Panc1 (cell line): ENCODE measurements at regions not wholly inside any gene's neighbourhood (a gene's known extent, or its start where the extent isn't known, plus 50 kb on each side); places are given as distances from the start of the nearest gene placed in this dataset.

ENCODE experiments used
- ATAC-seq: fragments of 200-7000 bp; cut with Tn5 transposase; 2 replicates; pipeline ENCODE4 v1.9.1; 2020; ENCODE audit warnings: mild to moderate bottlenecking, moderate library complexity
- BruUV-seq: library from RNA; stranded (reverse); fragments of 400-500 nt; replicated peaks from 2 replicates; lab custom pipeline; 2021; lab: Mats Ljungman, UMichigan
- CTCF ChIA-PET: fragments of 300-600 bp; sonication (Branson Sonifier 250); formaldehyde crosslinking; loops from one replicate; lab custom pipeline; 2022; ENCODE audit warnings: antibody characterized with exemption; lab: Charles Lee
- POLR2A ChIA-PET: fragments of 300-600 bp; sonication (Branson Sonifier 250); formaldehyde crosslinking; loops from one replicate; lab custom pipeline; 2022; ENCODE audit warnings: antibody characterized with exemption; lab: Charles Lee
- DNase-seq: peaks from one replicate; pipeline ENCODE4 v3.0.0-alpha.2; 2010; ENCODE audit warnings: low read depth, low spot score
- H3K27ac ChIP-seq: 2 replicates; pipeline ENCODE4 v1.5.1; 2011; ENCODE audit warnings: mild to moderate bottlenecking, low read length, inconsistent platforms
- H3K27me3 ChIP-seq: fragments of 200-500 bp; sonication (Bioruptor generic); 2 replicates; pipeline ENCODE4 v1.6.0; 2014; ENCODE audit warnings: low read length, inconsistent platforms; ENCODE audit not compliant: control insufficient read depth, insufficient read depth
- H3K36me3 ChIP-seq: fragments of 200-500 bp; sonication (Bioruptor generic); 2 replicates; pipeline ENCODE4 v1.5.1; 2014; ENCODE audit warnings: inconsistent platforms, mild to moderate bottlenecking, low read length, moderate library complexity; ENCODE audit not compliant: control insufficient read depth, insufficient read depth
- H3K4me1 ChIP-seq: 2 replicates; pipeline ENCODE4 v1.5.1; 2011; ENCODE audit warnings: inconsistent platforms, mild to moderate bottlenecking, low read length, moderate library complexity; ENCODE audit not compliant: control insufficient read depth, insufficient read depth
- H3K4me3 ChIP-seq, 2 experiments: 2 replicates each; pipeline ENCODE4 v1.5.1; 2011 to 2012; ENCODE audit warnings: low read depth in 2 of 2, low read length in 2 of 2, mild to moderate bottlenecking in 2 of 2, inconsistent platforms in 1 of 2, moderate library complexity in 1 of 2
- H3K9me3 ChIP-seq: fragments of 200-500 bp; sonication (Bioruptor generic); 2 replicates; pipeline ENCODE4 v1.5.1; 2014; ENCODE audit warnings: low read depth, mild to moderate bottlenecking, inconsistent platforms, low read length, moderate library complexity; ENCODE audit not compliant: control insufficient read depth, insufficient read depth
- CTCF ChIP-seq: fragments of 450-650 bp; IDR thresholded peaks from 2 replicates; pipeline ENCODE4 v1.5.1; 2017; ENCODE audit warnings: mild to moderate bottlenecking
- POLR2AphosphoS5 ChIP-seq: IDR thresholded peaks from 2 replicates; pipeline ENCODE4 v1.6.1; 2012; ENCODE audit warnings: mild to moderate bottlenecking, low read depth, low read length, moderate library complexity
- SIN3A ChIP-seq: IDR thresholded peaks from 2 replicates; pipeline ENCODE4 v1.6.1; 2012; ENCODE audit warnings: low read depth, mild to moderate bottlenecking, low read length, moderate library complexity, borderline replicate concordance; ENCODE audit not compliant: insufficient read depth
- TCF7L2 ChIP-seq: IDR thresholded peaks from 2 replicates; pipeline ENCODE4 v1.6.1; 2011; ENCODE audit warnings: mild to moderate bottlenecking, low read depth, low read length, inconsistent platforms
- in situ Hi-C: cut with HindIII; loops from 2 replicates; pipeline ENCODE4 v1.10.0; 2016; ENCODE audit warnings: low sequenced_read_pairs, low pct_unique_long_range_greater_than_20kb
- intact Hi-C: fragments of 100-400 bp; cut with micrococcal nuclease; formaldehyde crosslinking; loops from one replicate; pipeline ENCODE4 v1.10.0; 2022; ENCODE audit not compliant: unreplicated experiment
- TF ChIP-seq, protein P1 (sequence below), 2 experiments: IDR thresholded peaks; 2 replicates each; pipeline ENCODE4 v1.6.1; 2011 to 2012; ENCODE audit warnings: low read depth in 2 of 2, control low read depth in 1 of 2, low read length in 1 of 2, mild to moderate bottlenecking in 1 of 2, moderate library complexity in 1 of 2; ENCODE audit not compliant: insufficient read depth in 1 of 2

GRCh38 chr4:74665876-74666275 lies 128.4 kb downstream of the BTC start:
- Histone ChIP-seq H3K27me3 (no peaks in the 10 kb centered on the region), H3K27ac (no peak overlapping the region), H3K4me3 (no peak overlapping the region), H3K9me3 (no peaks in the 10 kb centered on the region; the same call in 1 of the 2 replicates), H3K36me3 (no peaks in the 10 kb centered on the region), H3K4me1 (no peaks in the 10 kb centered on the region; the same call in 1 of the 2 replicates)
- no peak for TF ChIP-seq CTCF
- TF ChIP-seq SIN3A, result no peak
- TF ChIP-seq, protein P1, sequence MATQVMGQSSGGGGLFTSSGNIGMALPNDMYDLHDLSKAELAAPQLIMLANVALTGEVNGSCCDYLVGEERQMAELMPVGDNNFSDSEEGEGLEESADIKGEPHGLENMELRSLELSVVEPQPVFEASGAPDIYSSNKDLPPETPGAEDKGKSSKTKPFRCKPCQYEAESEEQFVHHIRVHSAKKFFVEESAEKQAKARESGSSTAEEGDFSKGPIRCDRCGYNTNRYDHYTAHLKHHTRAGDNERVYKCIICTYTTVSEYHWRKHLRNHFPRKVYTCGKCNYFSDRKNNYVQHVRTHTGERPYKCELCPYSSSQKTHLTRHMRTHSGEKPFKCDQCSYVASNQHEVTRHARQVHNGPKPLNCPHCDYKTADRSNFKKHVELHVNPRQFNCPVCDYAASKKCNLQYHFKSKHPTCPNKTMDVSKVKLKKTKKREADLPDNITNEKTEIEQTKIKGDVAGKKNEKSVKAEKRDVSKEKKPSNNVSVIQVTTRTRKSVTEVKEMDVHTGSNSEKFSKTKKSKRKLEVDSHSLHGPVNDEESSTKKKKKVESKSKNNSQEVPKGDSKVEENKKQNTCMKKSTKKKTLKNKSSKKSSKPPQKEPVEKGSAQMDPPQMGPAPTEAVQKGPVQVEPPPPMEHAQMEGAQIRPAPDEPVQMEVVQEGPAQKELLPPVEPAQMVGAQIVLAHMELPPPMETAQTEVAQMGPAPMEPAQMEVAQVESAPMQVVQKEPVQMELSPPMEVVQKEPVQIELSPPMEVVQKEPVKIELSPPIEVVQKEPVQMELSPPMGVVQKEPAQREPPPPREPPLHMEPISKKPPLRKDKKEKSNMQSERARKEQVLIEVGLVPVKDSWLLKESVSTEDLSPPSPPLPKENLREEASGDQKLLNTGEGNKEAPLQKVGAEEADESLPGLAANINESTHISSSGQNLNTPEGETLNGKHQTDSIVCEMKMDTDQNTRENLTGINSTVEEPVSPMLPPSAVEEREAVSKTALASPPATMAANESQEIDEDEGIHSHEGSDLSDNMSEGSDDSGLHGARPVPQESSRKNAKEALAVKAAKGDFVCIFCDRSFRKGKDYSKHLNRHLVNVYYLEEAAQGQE (IDR thresholded peaks at IDR 0.05; ENCODE audit: insufficient read depth in 1 of 2, low read depth in 2 of 2, low read length in 1 of 2), result no peak
- no peak for TF ChIP-seq TCF7L2
- no peak for TF ChIP-seq POLR2AphosphoS5
- POLR2A ChIA-PET, result no interaction called here
- in situ Hi-C loops, result no loop called here
- no peak for DNase-seq
- intact Hi-C loops, result no loop called here
- no TSS peak for BruUV-seq
- CTCF ChIA-PET, result no interaction called here
- ATAC-seq, result no peak

DNA sequence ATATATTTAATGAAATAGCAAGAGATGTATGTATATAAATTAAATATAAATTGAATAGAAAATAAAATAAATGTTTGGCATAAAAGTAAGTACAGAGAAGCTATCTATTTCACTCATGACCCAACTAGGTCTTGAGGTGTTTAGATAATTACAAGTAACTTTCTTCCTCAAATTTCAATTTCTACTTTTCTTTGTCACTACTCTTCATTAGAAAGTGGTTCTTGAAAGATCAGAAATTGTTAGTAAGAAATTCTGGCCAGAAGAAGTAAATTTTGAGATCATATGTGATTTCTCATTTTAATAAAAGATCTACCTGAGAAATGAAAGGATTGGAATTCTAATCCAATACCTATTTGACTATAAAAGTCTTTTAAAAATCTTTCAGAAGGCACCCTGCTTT lies 126.9 kb downstream of the BTC start:
- TF ChIP-seq CTCF, result no peak
- no peak for TF ChIP-seq POLR2AphosphoS5
- no peak for TF ChIP-seq SIN3A
- TF ChIP-seq TCF7L2, result no peak
- TF ChIP-seq, protein P1 (IDR thresholded peaks at IDR 0.05; ENCODE audit: insufficient read depth in 1 of 2, low read depth in 2 of 2, low read length in 1 of 2), result no peak
- intact Hi-C loops, result no loop called here
- H3K4me3 ChIP-seq, result no peak overlapping the region
- POLR2A ChIA-PET, result no interaction called here
- H3K27me3 ChIP-seq, result no peaks in the 10 kb centered on the region
- no peak overlapping the region for H3K27ac ChIP-seq
- no TSS peak for BruUV-seq
- no peaks in the 10 kb centered on the region for H3K36me3 ChIP-seq
- ATAC-seq (no peak), DNase-seq (no peak)
- CTCF ChIA-PET, result interaction anchor here (0.5 kb wide), 1 partner anchor 346 kb away, joined by 3 read pairs; no protein-coding TSS in a partner anchor
- H3K4me1 ChIP-seq, result no peaks in the 10 kb centered on the region
- in situ Hi-C loops, result no loop called here
- no peaks in the 10 kb centered on the region for H3K9me3 ChIP-seq
